Activated CD4-positive, alpha-beta T cell treated with anti-CD3 and anti-CD28 coated beads, Interleukin-10, Interleukin-2, amounts not matched to agents 100 ng/mL and 50 ng/mL, durations not matched to agents 16 hours and 8 hours (primary cell): ENCODE measurements at regions not wholly inside any gene's neighbourhood (a gene's known extent, or its start where the extent isn't known, plus 50 kb on each side); places are given as distances from the start of the nearest gene placed in this dataset.
"Not testable (repeated sequence)": the region's sequence is repeated elsewhere in the genome, so short reads cannot be mapped to it uniquely, and the experiment has no call there.

Source experiments
- DNase-seq: peaks from one replicate; pipeline ENCODE4 v3.0.0-alpha.2; 2020

- DNase-seq: not testable (repeated sequence)
Measured at GRCh38 chr10:47622719-47623118, 99.3 kb upstream of the AGAP9 start.

DNA sequence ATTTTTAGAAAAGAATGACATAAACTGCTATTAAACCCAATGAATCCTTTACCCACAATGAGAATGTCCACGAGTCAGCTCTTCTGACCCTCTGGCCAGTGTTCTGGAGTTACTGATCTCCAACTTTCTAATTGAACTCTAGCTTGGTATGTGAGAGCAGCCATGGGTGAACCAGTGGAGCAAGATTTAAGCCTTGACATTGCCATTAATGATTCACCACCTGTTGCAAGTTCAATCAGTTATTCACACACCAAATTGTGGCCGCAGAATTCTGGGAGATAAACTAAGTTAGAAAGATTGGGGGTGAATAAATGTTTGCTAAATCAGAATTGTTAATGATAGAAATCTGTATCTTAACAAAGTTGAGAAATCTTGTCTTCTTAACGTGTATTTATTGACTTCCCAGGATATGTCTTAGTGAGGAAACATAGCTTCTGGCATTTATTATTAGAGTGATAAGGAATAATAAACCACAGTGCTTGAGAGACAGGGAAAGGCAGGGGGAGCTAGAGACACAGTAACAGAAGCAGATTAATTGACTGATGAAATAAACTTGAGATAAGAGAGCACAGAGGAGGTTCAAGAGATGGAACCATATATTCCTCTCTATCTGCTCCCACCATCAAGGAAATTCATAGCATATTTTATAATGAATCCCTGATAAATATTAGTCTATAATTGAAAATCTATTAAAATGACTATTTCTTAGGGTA is 96.0 kb upstream of the AGAP9 start:
- DNase-seq: not testable (repeated sequence)

DNA sequence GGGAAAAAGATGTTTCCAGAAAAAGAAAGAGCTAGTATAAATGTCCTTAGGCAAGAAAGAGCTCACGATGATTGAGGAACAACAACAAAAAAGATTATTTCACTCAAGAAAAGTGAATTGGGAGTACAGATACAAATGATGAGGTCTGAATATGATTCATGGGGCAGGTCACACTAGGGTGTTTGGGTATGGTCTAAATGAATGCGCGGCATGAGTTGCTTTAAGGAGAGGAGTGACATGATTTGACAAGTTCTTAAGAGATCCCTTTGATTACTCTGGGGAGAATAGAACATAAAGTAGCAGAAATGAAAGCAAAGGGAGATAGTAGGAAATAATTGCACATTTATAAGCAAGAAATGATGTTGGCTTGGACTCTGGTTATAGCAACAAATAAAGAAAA is 85.9 kb upstream of the AGAP9 start:
- DNase-seq: not testable (repeated sequence)

DNA sequence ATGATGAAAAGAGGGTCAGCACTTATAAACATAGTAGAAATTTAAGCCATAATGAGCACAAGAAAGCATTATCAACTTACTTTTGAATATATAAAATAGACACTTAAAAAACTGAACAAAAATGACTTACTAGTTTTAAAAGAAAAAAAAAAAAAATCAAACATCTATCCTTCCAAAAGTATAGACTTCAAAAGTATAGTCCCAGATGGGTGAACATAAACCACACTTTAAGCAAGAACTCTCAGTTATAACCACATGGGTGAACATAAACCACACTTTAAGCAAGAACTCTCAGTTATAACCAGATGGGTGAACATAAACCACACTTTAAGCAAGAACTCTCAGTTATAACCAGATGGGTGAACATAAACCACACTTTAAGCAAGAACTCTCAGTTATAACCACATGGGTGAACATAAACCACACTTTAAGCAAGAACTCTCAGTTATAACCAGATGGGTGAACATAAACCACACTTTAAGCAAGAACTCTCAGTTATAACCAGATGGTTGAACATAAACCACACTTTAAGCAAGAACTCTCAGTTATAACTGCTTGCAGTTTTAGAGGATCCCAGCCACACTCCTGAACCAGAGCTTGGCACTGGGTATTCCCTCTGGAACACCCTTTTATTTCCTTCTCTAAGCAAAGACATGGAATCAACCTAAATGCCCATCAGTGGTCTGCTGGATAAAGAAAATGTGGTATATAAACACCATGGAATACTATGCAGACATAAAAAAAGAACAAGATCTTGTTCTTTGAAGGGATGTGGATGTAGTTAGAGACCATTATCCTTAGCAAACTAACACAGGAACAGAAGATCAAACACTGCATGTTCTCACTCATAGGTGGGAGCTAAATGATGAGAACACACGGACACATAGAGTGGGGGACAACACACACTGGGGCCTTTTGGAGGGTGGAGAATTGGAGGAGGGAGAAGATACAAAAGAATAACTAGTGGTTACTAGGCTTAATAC is 82.6 kb upstream of the AGAP9 start:
- peak; percentile 50 for DNase-seq

- not testable (repeated sequence) for DNase-seq
Measured at GRCh38 chr10:47600604-47601003, 77.2 kb upstream of the AGAP9 start.

DNA sequence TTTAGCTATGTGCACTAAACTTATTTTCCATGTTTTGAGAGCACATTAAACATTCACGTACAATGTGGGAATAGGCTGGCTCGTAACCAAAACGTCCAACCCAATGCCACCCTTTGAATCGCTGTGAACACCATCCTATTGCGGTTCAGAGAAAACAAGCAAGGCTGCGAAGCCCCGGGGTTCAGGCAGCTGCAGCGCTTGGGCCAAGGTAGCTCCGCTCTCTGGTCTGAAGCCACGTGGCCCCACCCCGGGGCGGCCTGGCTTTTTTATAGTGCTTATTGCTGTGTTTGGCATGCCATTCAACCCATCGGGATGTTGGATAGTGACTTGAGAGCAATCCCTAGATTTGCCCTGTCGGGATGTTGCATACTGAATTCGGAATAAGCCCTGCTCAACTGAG is 76.7 kb upstream of the AGAP9 start:
- not testable (repeated sequence) for DNase-seq

DNA sequence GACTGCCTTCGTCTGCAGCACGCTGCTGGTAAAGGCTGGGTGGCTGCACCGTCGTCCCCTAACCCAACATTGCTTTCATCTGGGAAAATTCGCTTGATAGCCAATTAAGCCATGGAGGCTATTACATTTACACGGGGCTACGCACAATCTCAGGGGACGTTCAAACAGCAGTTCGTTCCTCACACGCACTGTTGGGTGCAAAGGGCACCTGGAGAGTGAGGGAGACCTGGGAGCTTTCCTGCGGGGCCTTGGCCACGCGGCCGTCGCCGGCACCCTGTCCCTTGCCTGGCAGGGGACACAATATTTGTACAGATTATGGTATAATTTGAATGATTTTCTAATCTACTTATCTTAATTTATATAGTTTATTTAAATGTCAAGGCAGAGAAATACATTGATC is 76.2 kb upstream of the AGAP9 start:
- DNase-seq: not testable (repeated sequence)

DNA sequence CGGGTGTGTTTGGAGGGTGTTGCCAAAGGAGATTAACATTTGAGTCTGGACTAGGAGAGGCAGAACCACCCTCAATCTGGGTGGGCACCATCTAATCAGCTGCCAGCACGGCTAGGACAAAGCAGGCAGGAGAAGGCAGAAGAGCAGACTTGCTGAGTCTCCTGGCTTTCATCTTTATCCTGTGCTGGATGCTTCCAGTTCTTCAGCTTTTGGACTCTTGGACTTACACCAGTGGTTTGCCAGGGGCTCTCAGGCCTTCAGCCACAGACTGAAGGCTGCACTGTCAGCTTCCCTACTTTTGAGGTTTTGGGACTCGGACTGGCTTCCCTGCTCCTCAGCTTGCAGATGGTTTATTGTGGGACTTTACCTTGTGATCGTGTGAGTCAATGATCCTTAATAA is 70.4 kb upstream of the AGAP9 start:
- not testable (repeated sequence) for DNase-seq

- DNase-seq: not testable (repeated sequence)
Measured at GRCh38 chr10:47593129-47593528, 69.7 kb upstream of the AGAP9 start.

GRCh38 chr10:47590956-47591355 is 67.5 kb upstream of the AGAP9 start:
- not testable (repeated sequence) for DNase-seq

GRCh38 chr10:47590534-47590933 is 67.1 kb upstream of the AGAP9 start:
- DNase-seq: not testable (repeated sequence)

DNA sequence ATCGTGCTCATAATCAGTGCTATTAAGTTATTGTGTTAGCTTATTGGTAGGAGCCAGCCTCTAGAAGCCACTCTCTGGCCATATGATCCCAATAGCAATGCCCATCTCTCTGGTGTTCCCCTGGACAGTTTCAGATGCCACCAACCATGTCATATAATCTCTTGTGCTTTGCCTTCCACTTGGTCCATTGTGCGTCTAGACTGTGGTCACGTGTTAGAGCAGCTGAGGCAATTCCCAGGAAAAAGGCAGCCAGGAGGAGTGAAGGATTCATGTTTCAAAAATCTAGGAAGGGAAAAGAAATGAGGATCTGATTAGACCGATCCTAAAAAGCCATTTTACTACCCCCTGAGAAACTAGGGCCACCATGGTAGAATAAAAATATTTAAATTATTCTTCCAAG is 58.6 kb upstream of the AGAP9 start:
- DNase-seq: not testable (repeated sequence)

DNA sequence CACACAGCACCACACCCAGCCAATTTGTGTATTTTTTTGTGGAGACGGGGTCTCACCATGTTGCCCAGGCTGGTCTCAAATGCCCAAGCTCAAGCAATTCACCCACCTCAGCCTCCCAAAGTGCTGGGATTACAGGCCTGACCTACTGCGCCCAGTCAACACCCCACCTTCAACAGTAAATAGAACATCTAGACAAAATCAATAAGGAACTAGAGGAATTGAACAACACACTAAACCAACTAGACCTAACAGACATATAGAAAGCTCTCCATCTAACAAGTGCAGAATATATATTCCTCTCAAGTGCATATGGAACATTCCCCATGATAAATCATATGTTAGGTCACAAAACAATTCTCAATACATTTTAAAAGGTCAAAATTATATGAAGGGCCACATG is 56.6 kb upstream of the AGAP9 start:
- not testable (repeated sequence) for DNase-seq

DNA sequence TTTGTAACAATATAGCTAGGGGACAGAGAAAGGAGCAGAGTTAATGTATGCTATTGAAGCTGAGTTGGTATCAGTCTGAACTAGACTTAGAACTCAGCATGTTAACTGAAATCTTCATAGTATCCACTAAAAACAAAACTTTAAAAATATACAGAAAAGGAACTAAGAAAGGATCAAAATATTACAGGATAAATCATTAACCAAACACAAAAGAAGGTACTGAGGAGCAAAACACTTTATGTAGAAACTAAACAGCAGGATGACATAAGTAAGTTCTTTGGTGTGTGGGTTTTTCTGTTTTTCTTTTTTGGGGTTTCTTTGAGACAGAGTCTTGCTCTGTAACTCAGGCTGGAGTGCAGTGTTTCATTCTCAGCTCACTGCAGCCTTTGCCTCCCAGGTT is 55.1 kb upstream of the AGAP9 start:
- DNase-seq: not testable (repeated sequence)
